ENCODE measurements at regions not wholly inside any gene's neighbourhood (a gene's known extent, or its start where the extent isn't known, plus 50 kb on each side); places are given as distances from the start of the nearest gene placed in this dataset.

DNA sequence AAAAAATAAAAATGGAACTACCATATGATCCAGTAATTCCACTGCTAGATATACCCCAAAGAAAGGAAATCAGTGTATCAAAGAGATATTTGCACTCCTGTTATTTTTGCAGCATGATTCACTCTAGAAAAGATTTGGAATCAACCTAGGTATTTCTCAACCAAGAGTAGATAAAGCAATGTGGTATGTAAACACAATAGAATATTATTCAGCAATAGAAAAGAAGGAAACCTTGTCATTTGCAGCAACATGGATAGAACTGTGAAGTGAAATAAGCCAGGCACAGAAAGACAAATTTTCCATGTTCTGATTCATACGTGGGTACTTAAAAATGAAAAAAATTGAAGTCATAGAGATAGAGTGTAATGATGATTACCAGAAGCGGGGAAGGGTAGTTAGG is 362.3 kb upstream of the EPHA5 start:
- WGBS, 2 experiments (ENCODE audit: low coverage in 1 of 2, low lambda C conversion rate in 2 of 2, missing lambda C conversion rate in 2 of 2) = 0 to 5% methylated on average over 2 of the region's 2 CpGs
- in situ Hi-C loops (cut with MboI) = no loop called here

GRCh38 chr4:66028668-66029067 is 358.4 kb upstream of the EPHA5 start:
- WGBS, 2 experiments (ENCODE audit: low coverage in 1 of 2, low lambda C conversion rate in 2 of 2, missing lambda C conversion rate in 2 of 2) = 0 to 7% methylated on average over 1 of the region's 1 CpG
- TF ChIP-seq EZH2 (IDR thresholded peaks at IDR 0.05; ENCODE audit: insufficient read depth, poor library complexity, severe bottlenecking) = no peak
- no peak for TF ChIP-seq EZH2phosphoT487 (IDR thresholded peaks at IDR 0.05; ENCODE audit: insufficient read depth, low read depth)
- H3K9me3 ChIP-seq (ENCODE audit: low read depth) = no peaks in the 10 kb centered on the region

More for the DNA sequence above, 362.3 kb upstream of the EPHA5 start:
- Histone ChIP-seq H3K9me3 (ENCODE audit: low read depth) (no peaks in the 10 kb centered on the region), H3K4me3 (no peak overlapping the region), H3K9ac (no peak overlapping the region), H3K4me1 (ENCODE audit: insufficient read depth) (no peaks in the 10 kb centered on the region), H3K27ac (no peak overlapping the region), H3K4me2 (ENCODE audit: unreplicated experiment) (no peak overlapping the region), H3K9me2 (ENCODE audit: insufficient read depth) (no peaks in the 10 kb centered on the region), H2AFZ (no peak overlapping the region), H3F3A (ENCODE audit: insufficient read depth) (no peaks in the 10 kb centered on the region), H4K20me1 (ENCODE audit: insufficient read depth) (no peaks in the 10 kb centered on the region), H3K79me2 (ENCODE audit: insufficient read depth) (no peaks in the 10 kb centered on the region), H3K27me3 (replicated peaks; ENCODE audit: insufficient read depth) (no peaks in the 10 kb centered on the region), H3K36me3 (ENCODE audit: low read depth) (no peaks in the 10 kb centered on the region)
- no peak for DNase-seq
- TF ChIP-seq EZH2phosphoT487 (IDR thresholded peaks at IDR 0.05; ENCODE audit: insufficient read depth, low read depth) (no peak), EZH2 (IDR thresholded peaks at IDR 0.05; ENCODE audit: insufficient read depth, poor library complexity, severe bottlenecking) (no peak)

GRCh38 chr4:66023061-66023460 is 352.8 kb upstream of the EPHA5 start:
- Histone ChIP-seq H3K27me3 (replicated peaks; ENCODE audit: insufficient read depth) (no peaks in the 10 kb centered on the region), H3K27ac (no peak overlapping the region), H3K9me3 (ENCODE audit: low read depth) (no peaks in the 10 kb centered on the region), H3K9me2 (ENCODE audit: insufficient read depth) (no peaks in the 10 kb centered on the region), H3K36me3 (ENCODE audit: low read depth) (no peaks in the 10 kb centered on the region), H2AFZ (no peak overlapping the region), H3K4me3 (no peak overlapping the region), H3K4me1 (ENCODE audit: insufficient read depth) (no peaks in the 10 kb centered on the region), H3K9ac (no peak overlapping the region), H4K20me1 (ENCODE audit: insufficient read depth) (no peaks in the 10 kb centered on the region), H3F3A (ENCODE audit: insufficient read depth) (no peaks in the 10 kb centered on the region), H3K79me2 (ENCODE audit: insufficient read depth) (no peaks in the 10 kb centered on the region), H3K4me2 (ENCODE audit: unreplicated experiment) (no peak overlapping the region)
- in situ Hi-C loops (cut with MboI) = no loop called here
- no peak for DNase-seq
- TF ChIP-seq EZH2 (IDR thresholded peaks at IDR 0.05; ENCODE audit: insufficient read depth, poor library complexity, severe bottlenecking) = no peak
- no peak for TF ChIP-seq EZH2phosphoT487 (IDR thresholded peaks at IDR 0.05; ENCODE audit: insufficient read depth, low read depth)
- WGBS, 2 experiments (ENCODE audit: low coverage in 1 of 2, low lambda C conversion rate in 2 of 2, missing lambda C conversion rate in 2 of 2) = 0% methylated on average over 1 of the region's 1 CpG

More at GRCh38 chr4:66028668-66029067, 358.4 kb upstream of the EPHA5 start:
- no peaks in the 10 kb centered on the region for H4K20me1 ChIP-seq (ENCODE audit: insufficient read depth)
- no peaks in the 10 kb centered on the region for H3F3A ChIP-seq (ENCODE audit: insufficient read depth)
- no peaks in the 10 kb centered on the region for H3K27me3 ChIP-seq (replicated peaks; ENCODE audit: insufficient read depth)
- no peak for DNase-seq
- in situ Hi-C loops (cut with MboI) = no loop called here
- no peak overlapping the region for H3K9ac ChIP-seq
- no peaks in the 10 kb centered on the region for H3K36me3 ChIP-seq (ENCODE audit: low read depth)
- no peaks in the 10 kb centered on the region for H3K9me2 ChIP-seq (ENCODE audit: insufficient read depth)
- H2AFZ ChIP-seq = no peak overlapping the region
- H3K4me3 ChIP-seq = no peak overlapping the region
- H3K79me2 ChIP-seq (ENCODE audit: insufficient read depth) = no peaks in the 10 kb centered on the region
- no peaks in the 10 kb centered on the region for H3K4me1 ChIP-seq (ENCODE audit: insufficient read depth)
- H3K4me2 ChIP-seq (ENCODE audit: unreplicated experiment) = no peak overlapping the region
- no peak overlapping the region for H3K27ac ChIP-seq

DNA sequence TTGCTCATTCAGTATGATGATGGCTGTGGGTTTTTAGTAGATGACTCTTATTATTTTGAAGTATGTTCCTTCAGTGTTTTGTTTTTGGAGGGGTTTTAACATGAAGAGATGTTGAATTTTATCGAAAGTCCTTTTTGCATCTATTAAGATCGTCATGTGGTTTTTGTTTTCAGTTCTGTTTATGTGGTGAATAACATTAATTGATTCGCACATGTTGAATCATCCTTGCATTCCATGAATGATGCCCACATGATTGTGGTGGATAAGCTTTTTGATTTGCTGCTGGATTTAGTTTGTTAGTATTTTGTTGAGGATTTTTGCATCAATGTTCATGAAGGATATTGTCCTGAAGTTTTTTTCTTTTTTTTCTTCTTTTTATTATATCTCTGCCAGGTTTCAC is 347.4 kb upstream of the EPHA5 start:
- 40 to 42% methylated on average over 3 of the region's 3 CpGs for WGBS, 2 experiments (ENCODE audit: low coverage in 1 of 2, low lambda C conversion rate in 2 of 2, missing lambda C conversion rate in 2 of 2)
- no peak overlapping the region for H3K27ac ChIP-seq
- no peak for TF ChIP-seq EZH2 (IDR thresholded peaks at IDR 0.05; ENCODE audit: insufficient read depth, poor library complexity, severe bottlenecking)
- no peak for TF ChIP-seq EZH2phosphoT487 (IDR thresholded peaks at IDR 0.05; ENCODE audit: insufficient read depth, low read depth)
- DNase-seq = no peak
- no peaks in the 10 kb centered on the region for H3F3A ChIP-seq (ENCODE audit: insufficient read depth)
- H3K9me2 ChIP-seq (ENCODE audit: insufficient read depth) = no peaks in the 10 kb centered on the region
- no peak overlapping the region for H3K4me2 ChIP-seq (ENCODE audit: unreplicated experiment)
- no peaks in the 10 kb centered on the region for H3K36me3 ChIP-seq (ENCODE audit: low read depth)
- no peaks in the 10 kb centered on the region for H4K20me1 ChIP-seq (ENCODE audit: insufficient read depth)
- H3K9me3 ChIP-seq (ENCODE audit: low read depth) = no peaks in the 10 kb centered on the region
- no peak overlapping the region for H2AFZ ChIP-seq
- H3K4me3 ChIP-seq = no peak overlapping the region
- H3K4me1 ChIP-seq (ENCODE audit: insufficient read depth) = no peaks in the 10 kb centered on the region
- in situ Hi-C loops (cut with MboI) = no loop called here
- no peaks in the 10 kb centered on the region for H3K79me2 ChIP-seq (ENCODE audit: insufficient read depth)
- no peak overlapping the region for H3K9ac ChIP-seq
- no peaks in the 10 kb centered on the region for H3K27me3 ChIP-seq (replicated peaks; ENCODE audit: insufficient read depth)

DNA sequence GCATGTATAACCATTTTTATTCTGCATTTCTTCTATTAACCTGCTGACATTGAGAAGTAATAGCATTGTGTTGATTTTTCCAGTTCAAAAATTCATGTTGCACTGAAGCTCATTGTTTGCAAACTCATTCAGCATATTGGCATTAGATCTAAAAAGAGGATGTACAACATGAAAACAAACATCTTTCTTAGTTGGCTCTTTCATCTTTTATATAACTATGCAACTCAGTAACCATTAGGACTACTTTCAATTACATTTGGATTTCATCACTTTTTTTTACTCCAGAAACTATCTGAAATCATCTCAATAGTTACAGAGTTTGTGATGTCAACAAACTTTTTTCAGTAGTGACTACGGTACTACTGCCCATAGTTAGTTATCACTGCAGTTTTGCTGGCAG is 346.0 kb upstream of the EPHA5 start:
- H3K9me3 ChIP-seq (ENCODE audit: low read depth) = no peaks in the 10 kb centered on the region
- no peaks in the 10 kb centered on the region for H3K79me2 ChIP-seq (ENCODE audit: insufficient read depth)
- no peak overlapping the region for H2AFZ ChIP-seq
- no peaks in the 10 kb centered on the region for H3F3A ChIP-seq (ENCODE audit: insufficient read depth)
- no peaks in the 10 kb centered on the region for H3K36me3 ChIP-seq (ENCODE audit: low read depth)
- H3K4me3 ChIP-seq = no peak overlapping the region
- WGBS, 2 experiments (ENCODE audit: low coverage in 1 of 2, low lambda C conversion rate in 2 of 2, missing lambda C conversion rate in 2 of 2) = 4 to 16% methylated on average over 1 of the region's 1 CpG
- in situ Hi-C loops (cut with MboI) = no loop called here
- no peak for DNase-seq
- no peaks in the 10 kb centered on the region for H4K20me1 ChIP-seq (ENCODE audit: insufficient read depth)
- no peaks in the 10 kb centered on the region for H3K27me3 ChIP-seq (replicated peaks; ENCODE audit: insufficient read depth)
- no peaks in the 10 kb centered on the region for H3K9me2 ChIP-seq (ENCODE audit: insufficient read depth)
- no peak for TF ChIP-seq EZH2 (IDR thresholded peaks at IDR 0.05; ENCODE audit: insufficient read depth, poor library complexity, severe bottlenecking)
- no peak for TF ChIP-seq EZH2phosphoT487 (IDR thresholded peaks at IDR 0.05; ENCODE audit: insufficient read depth, low read depth)
- H3K27ac ChIP-seq = no peak overlapping the region
- no peak overlapping the region for H3K9ac ChIP-seq
- H3K4me1 ChIP-seq (ENCODE audit: insufficient read depth) = no peaks in the 10 kb centered on the region
- H3K4me2 ChIP-seq (ENCODE audit: unreplicated experiment) = no peak overlapping the region

Data from GM23248 (cell line).